AG10803 (cell line): ENCODE measurements at regions not wholly inside any gene's neighbourhood (a gene's known extent, or its start where the extent isn't known, plus 50 kb on each side); places are given as distances from the start of the nearest gene placed in this dataset.

ENCODE experiments used
- DNase-seq: peaks from one replicate; pipeline ENCODE4 v3.0.0; 2010; ENCODE audit warnings: low read depth
- H3K4me3 ChIP-seq: 2 replicates; pipeline ENCODE4 v1.5.1; 2011; ENCODE audit warnings: mild to moderate bottlenecking, low read length, control low read depth
- TF ChIP-seq, protein P1 (sequence below): conservative IDR thresholded peaks from 2 replicates; pipeline ENCODE4 v1.5.1; 2011; ENCODE audit warnings: mild to moderate bottlenecking, low read length, control low read depth, inconsistent platforms

DNA sequence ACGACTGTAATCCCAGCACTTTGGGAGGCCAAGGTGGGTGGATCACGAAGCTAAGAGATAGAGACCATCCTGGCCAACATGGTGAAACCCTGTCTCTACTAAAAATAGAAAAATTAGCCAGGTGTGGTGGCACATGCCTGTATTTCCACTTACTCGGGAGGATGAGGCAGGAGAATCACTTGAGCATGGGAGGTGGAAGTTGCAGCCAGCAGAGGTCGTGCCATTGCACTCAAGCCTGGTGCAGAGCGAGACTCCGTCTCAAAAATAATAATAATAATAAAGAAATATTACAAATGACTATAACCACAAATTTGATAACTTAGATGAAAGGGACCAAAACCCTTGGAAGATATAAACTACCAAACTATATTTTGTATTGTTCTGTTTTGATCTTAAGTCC lies 226.3 kb upstream of the GULP1 start:
- no peak for DNase-seq
- TF ChIP-seq, protein P1, sequence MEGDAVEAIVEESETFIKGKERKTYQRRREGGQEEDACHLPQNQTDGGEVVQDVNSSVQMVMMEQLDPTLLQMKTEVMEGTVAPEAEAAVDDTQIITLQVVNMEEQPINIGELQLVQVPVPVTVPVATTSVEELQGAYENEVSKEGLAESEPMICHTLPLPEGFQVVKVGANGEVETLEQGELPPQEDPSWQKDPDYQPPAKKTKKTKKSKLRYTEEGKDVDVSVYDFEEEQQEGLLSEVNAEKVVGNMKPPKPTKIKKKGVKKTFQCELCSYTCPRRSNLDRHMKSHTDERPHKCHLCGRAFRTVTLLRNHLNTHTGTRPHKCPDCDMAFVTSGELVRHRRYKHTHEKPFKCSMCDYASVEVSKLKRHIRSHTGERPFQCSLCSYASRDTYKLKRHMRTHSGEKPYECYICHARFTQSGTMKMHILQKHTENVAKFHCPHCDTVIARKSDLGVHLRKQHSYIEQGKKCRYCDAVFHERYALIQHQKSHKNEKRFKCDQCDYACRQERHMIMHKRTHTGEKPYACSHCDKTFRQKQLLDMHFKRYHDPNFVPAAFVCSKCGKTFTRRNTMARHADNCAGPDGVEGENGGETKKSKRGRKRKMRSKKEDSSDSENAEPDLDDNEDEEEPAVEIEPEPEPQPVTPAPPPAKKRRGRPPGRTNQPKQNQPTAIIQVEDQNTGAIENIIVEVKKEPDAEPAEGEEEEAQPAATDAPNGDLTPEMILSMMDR = peak; percentile 18; the same call in 1 of the 2 replicates

DNA sequence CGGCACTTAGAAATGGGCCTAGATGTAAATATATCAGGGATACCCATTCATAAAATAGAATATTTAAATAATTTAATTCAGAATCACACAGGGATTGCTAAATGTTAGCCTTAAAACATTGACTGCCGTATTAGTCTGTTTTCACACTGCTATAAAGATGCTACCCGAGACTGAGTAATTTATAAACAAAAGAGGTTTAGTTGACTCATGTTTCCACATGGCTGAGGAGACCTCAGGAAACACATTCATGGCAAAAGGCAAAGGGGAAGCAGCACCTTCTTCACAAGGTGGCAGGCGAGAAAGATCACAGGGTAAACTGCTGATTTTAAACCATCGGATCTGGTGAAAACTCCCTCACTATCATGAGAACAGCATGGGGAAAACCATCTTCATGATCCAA lies 223.6 kb upstream of the GULP1 start:
- TF ChIP-seq, protein P1 = no peak
- DNase-seq = no peak

More for the DNA sequence above, 226.3 kb upstream of the GULP1 start:
- H3K4me3 ChIP-seq = no peak overlapping the region

DNA sequence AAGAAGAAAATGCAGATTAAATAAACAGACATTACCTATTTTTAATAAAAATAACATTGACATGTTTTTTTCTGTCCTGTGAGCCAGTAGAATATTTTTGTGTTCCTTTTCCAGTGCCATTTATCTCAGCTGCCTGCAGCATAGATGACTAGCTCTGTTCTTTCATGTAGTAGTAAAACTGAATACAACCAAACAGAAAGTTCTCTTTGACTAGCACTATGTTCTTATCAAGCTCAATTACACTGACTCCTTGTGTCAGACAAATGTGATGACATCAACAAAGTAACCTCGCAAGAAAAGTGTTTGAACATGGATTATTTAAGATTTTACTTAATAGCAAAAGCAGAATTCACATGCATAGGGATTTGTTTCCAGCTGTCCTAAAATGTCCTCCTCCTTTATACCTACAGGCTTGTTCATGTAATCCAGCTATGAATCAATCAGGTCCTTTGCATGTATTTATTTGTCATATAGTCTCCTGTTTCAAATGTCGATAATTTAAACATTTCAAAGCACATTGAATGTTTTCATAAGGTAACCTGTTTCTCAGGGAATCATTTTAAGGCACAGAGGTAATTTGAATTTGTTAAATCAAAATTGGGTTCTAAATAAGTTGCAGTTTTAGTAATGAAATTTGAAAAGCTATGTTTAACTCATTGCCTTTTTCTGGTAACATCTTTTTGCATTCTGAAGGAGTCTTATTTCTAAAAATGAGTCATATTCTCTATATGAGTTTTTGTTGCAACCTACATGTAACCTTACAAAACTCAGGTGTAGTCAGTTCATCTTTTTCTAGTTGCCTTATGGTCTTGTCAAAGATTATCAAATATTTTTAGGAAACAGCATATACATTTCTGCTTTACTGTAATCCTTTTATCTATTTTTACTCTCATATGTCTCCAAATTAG lies 215.3 kb upstream of the GULP1 start:
- TF ChIP-seq, protein P1 = no peak
- DNase-seq = no peak
- no peak overlapping the region for H3K4me3 ChIP-seq

More for the DNA sequence above, 223.6 kb upstream of the GULP1 start:
- H3K4me3 ChIP-seq = no peak overlapping the region

DNA sequence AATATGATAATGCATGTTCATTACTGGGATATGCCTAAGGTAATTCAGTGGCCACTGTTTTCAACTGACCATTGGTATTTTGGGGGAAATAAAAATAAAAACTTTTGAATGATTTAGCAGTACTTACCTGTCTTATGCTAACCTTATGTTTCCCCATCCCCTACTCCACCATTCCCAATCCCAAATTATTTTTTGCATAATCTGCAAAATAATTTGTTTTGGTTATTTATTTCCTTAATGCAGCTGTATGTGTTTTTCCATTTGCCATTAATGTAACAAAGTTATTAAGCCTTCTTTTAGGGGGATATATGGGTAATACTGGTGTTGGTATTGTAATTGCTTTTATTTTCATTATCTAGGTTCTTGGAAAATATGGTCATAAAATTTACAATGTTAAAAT lies 213.9 kb upstream of the GULP1 start:
- DNase-seq = no peak

DNA sequence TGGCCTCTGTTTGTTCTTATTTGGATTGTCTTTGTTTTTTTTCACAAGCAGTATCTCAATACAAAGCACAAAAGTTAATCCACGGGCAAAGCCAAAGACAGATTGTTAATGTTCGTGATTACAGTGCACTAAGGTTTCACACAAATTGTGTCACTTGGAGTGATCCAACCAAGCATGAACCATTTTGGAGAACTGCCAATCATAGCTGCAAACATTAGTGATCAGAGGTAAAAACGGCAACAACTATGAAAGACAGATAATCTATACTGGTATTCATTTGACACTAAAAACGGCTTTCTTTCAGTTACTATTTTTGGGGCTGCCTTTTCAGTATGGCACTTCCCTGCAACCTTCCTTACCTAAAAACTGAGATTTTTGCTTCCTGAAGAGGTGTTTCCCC lies 213.1 kb upstream of the GULP1 start:
- TF ChIP-seq, protein P1 = no peak
- H3K4me3 ChIP-seq = no peak overlapping the region
- no peak for DNase-seq

More for the DNA sequence above, 213.9 kb upstream of the GULP1 start:
- TF ChIP-seq, protein P1 = no peak
- no peak overlapping the region for H3K4me3 ChIP-seq

DNA sequence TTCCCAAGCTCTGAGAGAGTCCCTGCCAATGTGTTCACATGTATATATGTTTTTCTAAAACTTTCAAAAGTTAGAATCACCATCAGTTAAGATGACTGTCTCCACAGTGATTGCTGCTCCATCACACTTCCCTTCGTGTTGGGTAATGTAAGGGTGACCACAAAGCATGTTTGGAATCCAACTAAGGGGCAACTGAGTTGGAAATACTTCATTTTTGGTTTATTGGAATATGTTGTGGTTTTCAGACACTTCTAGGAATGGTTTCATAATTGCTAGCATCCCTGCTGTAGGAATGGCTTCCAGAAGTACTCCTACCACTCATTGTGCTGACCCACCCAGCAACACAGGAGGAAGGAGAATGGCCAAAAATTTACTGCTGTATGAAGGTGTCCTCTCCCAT lies 212.5 kb upstream of the GULP1 start:
- no peak overlapping the region for H3K4me3 ChIP-seq
- peak; percentile 92 for DNase-seq
- TF ChIP-seq, protein P1 = no peak

DNA sequence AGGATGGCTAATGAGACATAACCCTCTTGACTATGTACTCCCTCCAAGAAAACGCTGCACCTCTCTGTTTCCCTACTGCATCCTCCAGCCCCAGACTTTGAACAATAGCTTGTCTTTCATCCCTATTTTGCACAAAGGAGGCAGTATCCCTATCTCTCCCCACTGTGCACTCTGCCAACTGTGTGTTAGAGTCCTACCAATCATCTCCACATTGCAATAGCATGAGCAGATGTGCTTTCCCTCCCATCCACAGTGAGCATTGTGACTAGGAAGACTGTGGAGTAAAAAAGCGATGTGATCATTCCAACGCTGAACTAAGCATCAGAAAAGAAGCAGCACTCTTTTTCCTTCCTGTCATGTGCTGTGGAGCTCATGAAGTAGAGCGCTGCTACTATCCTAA lies 206.3 kb upstream of the GULP1 start:
- DNase-seq = no peak
- TF ChIP-seq, protein P1 = no peak
- H3K4me3 ChIP-seq = no peak overlapping the region
